GM18867 (cell line): ENCODE measurements at regions not wholly inside any gene's neighbourhood (a gene's known extent, or its start where the extent isn't known, plus 50 kb on each side); places are given as distances from the start of the nearest gene placed in this dataset.
"Not testable (repeated sequence)": the region's sequence is repeated elsewhere in the genome, so short reads cannot be mapped to it uniquely, and the experiment has no call there.

Experiments used
- ATAC-seq: cut with Tn5 transposase; IDR thresholded peaks from one replicate; pipeline ENCODE4 v1.9.1; 2021; ENCODE audit warnings: mild to moderate bottlenecking, moderate library complexity; ENCODE audit not compliant: unreplicated experiment

DNA sequence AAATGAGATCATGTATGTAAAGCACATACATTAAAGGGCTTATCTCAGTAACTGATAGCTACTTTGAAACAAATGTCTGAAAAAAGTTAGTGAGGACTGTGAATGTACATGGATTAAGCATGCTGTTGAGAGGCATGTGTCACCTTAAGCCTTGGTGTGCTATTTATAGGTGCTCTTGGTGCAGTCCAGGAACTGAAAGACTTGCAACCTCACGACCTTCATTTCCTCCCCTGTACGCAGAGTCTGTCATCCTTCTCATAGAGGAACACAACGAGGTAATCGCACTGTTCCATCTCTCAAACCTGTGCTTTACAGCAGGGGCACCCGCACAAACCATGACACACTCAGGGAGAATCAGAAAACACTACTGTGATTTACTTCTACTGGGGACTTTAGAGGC lies 65.6 kb downstream of the UFM1 start:
- ATAC-seq, result peak; percentile 99

DNA sequence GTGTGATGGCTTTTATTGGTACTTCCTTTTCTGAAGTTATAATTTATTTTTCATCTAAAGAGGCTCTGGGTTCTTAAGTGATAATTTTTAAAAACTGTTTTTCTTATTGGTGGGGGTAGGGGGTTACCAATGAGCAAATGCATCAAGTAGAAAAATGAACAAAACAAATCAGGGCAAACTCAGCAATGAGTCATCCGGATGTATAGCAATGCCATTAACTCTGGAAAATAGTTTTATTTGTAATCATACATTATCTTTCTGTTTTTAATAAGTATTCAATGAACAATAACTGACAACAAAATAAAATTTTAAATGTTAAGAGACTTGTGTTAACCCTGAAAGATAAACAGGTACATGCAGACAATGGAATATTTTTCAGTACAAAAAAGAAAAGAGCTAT lies 67.6 kb downstream of the UFM1 start:
- ATAC-seq, result no peak

DNA sequence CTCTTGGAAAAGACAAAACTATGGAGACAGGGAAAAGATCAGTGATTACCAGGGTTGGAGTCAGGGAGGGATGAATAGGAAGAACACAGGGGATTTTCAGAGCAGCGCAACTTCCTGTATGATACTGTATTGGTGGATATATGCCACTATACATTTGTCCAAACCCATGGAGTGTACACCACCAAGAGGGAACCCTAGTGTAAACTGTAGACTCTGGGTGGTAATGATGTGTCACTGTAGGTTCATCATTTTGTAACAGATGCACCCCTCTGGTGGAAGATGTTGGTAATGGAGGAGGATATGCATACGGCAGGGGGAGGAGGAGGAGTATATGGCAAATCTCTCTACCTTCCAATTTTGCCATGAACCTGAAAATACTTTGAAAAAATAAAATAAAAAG lies 68.1 kb downstream of the UFM1 start:
- ATAC-seq, result peak; percentile 46

DNA sequence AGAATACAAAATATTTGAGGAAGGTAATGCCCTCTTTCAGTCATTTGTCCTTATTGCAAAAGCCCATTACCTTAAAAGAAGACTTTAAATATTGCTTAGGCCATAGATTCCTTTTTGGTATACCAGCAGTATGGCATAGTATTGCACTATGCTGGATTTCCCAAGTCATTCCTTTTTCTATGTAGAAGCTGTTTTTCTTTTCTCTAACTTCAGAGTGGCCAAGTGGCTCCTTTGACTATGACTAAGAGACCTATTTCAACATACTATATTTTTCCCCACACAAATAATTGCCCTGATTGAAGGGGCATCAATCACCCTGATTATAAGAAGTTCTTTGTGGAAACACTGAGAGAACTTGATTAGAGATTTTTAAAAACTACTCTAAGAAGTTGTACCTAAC lies 68.6 kb downstream of the UFM1 start:
- ATAC-seq, result no peak

DNA sequence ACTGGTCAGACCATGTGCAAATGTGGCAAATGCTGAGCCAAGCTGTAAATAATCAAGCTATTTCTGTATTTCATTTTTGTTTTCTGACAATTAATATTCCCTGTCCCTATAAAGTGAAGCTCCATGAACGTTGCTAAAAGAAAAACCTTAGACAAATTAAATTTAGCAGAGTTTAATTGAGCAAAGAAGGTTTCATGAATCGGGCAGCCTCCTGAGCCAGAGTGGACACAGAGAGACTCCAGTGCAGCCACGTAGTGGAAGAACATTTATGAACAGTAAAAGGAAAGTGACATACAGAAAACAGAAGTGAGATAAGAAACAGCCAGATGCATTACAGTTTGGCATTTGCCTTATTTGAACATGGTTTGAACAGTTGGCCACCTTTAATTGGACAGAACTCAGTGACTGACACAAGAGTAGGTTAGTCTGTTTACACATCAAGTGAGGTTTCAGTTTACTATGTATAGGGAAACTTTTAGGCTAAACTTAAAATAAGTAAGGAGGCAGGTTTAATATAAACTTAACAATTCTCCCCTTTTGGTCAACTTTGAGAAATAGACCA lies 69.7 kb downstream of the UFM1 start:
- ATAC-seq, result peak; percentile 28

DNA sequence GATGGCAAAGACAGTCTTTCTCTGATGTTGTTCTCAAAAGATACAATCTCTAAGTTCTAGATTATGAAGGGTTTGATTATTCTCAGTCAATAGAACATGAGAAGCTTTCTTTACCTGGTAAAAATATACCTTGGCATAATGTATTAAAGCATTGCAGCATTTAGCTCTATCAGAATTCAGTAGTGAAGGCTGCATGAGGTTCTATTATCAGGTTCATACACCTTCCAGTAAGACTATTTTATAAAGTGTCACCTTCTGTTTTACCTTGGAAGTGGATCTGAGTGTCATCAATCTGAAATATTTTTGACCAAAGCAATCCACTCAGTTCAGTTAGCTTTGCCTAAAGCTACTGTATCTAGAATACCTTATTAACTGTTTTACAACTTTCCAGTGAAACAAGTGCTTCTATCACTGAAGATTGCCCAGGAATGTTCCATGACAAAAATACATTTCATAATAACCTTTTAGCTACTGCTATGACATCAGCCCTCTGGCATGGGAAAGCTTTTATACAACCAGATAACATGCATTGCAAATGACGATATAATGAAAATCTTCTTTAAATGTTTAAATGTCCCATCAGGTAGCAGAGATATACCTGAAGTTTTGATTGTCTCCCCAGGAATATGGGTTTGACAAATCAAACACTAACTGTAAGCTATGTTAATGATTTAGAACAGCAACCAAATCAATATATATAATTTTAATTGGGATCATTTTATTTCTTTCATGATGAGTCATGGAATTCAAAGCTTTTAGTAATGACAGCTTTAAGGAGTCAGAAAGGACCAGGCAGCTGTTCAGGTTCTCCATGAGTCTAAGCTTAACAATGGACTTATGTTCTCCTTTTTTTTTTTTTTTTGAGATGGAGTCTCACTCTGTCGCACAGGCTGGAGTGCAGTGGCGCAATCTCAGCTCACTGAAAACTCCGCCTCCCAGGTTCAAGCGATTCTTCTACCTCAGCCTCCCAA lies 72.2 kb downstream of the UFM1 start:
- ATAC-seq, result no peak

DNA sequence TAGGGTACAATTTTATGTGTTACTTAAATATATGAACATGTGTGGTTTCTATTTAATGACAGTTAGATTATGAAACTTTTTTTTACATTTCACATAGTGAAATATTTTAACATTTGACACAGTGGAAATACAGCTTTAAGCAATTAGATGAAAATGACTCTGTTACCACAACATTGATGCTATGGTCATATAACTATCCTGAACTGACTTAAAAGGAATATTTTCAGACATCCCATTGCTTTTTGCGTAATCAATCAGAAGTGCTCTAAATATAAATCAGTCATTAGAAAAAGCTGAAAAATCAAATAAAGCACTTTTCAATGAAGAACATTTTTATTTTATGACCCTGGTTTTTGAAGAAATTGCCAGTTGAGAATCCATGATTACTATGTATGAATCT lies 80.3 kb downstream of the UFM1 start:
- ATAC-seq, result no peak

DNA sequence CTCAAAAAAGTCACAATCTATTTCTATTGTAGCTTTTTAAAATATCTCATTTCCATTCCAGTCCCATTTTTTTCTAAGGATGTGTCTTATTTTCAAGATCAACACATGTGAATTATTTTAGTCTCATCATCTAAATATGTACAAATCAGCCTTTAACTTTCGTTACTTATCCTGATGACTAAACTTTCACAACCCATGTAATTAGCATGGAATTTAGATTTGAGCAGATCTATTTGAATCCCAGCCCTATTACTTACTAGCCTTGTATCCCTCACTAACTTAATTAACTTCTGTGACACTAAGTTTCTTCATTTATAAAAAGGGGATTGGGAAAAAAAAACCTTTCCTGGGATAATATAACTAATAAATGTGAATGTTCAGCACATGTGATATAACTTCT lies 81.1 kb downstream of the UFM1 start:
- no peak for ATAC-seq

DNA sequence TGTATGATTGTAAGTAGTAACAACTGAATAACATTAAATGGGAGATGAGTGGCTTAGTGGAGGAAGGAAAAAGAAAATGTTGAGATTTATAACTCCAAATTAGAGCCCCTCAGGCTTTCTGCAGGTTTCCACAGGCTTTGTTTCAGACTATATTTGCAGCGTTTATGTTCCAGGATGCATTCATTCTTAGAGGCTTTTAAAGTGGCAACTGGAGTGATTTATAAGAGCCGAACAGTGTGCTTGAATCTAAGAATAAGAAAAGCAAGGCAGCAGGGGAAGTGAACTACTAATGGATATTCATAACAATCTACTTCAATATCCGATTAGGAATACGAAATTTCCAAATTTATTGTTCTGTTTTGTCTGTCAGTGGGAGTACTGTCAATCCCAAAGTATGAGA lies 91.0 kb downstream of the UFM1 start:
- ATAC-seq, result no peak

DNA sequence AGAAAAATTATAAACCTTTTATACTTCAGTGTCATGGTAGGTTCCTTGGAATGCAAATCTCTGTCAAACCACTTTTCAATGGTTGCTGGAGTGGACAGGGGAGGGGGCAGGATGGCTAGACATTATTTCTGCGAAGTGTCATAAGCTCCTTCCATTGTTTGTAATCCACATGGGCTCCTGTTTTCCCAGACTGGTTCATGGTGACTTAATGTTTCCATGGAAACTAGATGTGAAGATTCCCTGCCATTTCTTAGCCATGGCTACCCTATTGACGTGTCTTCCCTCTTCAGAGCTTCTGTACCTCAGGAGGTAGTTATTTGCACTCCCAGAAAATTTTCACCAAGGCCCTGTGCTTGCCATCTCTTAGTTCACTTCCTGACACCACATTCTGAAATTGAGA lies 95.3 kb downstream of the UFM1 start:
- ATAC-seq, result no peak

DNA sequence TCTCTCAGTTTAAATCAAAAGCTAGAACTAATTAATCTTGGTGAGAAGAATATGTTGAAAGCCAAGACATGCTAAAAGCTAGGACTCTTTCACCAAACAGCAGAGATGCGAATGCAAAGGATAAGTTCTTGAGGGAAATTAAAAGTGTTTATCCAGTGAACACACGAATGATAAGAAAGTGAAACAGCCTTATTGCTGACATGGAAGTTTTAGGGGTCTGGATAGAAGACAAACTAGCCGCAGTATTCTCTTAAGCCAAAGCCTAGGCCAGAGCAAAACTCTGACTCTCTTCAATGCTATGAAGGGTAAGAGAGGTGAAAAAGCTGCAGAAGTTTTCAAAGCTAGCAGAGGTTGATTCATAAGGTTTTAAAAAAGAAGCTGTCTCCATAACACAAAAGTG lies 103.0 kb downstream of the UFM1 start:
- ATAC-seq, result no peak

DNA sequence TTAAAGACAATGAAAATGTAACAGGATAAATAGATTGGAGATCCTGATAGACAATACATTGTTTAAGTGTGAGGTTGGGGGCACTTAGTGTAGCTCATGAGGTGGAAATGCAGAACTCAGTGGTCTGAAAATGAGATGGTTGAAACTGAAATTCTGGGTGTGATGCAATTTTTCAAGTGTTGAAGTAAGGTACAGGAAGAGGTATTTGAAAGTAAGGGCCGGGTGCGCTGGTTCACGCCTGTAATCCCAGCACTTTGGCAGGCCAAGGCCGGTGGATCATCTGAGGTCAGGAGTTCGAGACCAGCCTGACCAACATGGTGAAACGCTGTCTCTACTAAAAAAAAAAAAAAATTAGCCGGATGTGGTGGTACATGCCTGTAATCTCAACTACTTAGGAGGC lies 113.0 kb downstream of the UFM1 start:
- peak; percentile 92 for ATAC-seq

DNA sequence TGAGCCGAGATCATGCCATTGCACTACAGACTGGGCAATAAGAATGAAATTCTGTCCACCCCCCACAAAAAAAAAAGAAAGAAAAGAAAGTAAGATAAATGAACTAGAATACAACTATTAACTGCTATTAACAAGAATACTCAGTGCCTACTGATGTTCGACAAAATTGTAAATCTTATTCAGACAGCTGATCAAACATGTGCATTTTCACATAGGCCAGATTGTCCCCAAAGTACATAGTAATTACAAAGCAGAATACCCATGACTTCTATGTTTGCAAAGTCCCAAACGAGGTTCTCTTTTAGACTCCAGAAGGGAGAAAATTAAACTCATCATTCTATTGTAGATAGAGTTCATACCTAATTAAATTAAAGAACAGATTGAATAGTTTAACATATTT lies 113.4 kb downstream of the UFM1 start:
- no peak for ATAC-seq

DNA sequence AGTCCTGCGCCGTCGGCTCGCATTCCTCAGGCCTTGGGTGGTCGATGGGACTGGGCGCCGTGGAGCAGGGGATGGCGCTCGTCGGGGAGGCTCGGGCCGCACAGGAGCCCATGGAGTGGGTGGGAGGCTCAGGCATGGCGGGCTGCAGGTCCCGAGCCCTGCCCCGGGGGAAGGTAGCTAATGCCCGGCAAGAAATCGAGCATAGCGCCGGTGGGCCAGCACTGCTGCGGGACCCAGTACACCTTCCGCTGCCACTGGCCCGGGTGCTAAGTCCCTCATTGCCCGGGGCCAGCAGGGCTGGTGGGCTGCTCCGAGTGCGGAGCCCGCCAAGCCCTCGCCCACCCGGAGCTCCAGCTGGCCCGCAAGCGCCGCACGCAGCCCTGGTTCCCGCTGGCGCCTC lies 122.8 kb downstream of the UFM1 start:
- not testable (repeated sequence) for ATAC-seq

DNA sequence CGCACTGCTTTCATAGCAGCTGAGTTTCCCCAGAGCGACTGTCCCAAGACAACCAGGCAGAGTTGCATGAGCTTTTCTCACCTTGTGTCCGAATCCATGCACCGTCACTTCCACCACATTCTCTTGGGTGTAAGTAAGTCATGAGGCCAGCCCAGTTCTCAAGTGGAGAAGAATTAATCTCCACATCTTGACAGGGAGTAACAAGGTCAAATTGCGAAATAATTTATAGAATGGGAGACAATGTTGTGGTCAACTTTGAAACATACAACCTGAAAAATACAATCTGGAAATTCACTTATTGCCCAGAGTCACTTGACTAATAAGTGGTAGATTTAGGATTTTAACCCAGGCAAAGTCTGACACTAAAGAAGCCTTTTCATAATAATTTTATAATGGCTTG lies 123.7 kb downstream of the UFM1 start:
- ATAC-seq, result no peak

DNA sequence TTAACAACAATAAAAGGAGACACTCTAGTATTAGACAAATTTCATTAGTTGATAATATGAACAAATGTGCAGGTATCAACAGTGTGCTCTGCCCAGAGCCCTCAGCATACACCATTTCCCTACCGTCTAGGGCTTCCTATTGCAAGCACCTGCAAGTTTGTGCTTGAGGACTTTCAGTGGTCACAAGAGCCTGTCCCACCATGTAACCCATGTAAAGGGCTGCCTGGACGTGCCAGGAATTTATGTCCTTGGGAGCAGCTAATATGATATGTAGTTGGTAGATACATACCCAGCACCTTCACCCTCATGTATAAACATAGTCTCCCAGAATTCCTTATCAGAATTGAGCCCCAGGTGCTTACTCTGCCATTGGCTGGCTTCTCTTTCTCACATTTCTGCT lies 128.0 kb downstream of the UFM1 start:
- no peak for ATAC-seq

DNA sequence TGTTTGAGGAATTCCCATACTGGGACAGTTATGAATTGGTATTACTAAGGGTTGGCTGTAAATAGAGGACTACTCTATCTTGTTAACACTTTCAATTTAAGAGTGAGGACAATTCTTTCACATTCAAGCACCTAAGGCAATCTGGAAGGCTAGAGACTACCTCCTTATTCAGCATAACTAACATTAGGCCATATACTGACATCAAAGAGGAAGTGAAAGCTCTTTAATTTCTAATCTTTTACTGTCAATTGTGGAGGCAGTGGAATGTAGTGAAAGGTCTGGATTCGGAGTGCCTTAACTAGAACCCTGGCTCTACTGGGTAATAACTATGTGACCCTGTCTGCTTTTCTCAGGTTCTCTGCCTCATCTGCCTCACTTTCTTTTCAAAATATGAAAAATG lies 134.0 kb downstream of the UFM1 start:
- no peak for ATAC-seq

DNA sequence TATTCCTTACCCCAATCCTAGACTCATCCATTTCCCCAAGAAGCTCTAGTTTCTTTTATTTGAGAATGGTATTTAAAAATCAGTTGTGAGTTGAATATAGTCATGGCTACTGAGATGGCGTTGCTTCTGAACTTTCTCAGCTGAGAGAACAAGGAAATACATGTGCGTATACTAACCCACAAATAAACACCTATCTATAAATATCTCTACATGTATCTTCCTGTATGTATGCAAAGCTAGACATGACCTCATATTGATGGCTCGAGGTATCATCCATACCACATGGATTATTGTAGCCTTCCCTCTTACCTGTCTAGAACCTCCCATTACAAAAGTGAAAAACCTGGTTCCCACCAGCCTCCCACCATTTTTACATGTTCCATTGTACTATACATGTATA lies 141.0 kb downstream of the UFM1 start:
- ATAC-seq, result no peak

DNA sequence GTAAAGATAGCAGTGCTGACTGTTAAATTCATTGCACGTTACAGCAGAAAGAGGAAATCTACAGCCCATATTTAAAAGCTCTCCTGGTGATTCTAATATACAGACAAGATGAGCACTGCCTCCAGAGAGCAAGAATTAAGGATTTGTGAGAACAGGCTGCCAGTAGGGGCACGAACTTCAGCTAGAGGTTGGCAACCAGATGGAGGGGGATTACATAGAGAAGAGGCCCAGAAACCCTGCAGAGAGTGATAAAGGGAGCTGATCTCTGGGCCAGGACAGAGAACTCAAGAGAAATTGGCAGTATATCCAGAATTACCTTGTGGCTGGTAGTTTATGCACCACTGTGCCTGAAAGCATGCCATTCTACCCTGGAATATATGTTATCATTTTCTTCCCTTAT lies 144.8 kb downstream of the UFM1 start:
- no peak for ATAC-seq

DNA sequence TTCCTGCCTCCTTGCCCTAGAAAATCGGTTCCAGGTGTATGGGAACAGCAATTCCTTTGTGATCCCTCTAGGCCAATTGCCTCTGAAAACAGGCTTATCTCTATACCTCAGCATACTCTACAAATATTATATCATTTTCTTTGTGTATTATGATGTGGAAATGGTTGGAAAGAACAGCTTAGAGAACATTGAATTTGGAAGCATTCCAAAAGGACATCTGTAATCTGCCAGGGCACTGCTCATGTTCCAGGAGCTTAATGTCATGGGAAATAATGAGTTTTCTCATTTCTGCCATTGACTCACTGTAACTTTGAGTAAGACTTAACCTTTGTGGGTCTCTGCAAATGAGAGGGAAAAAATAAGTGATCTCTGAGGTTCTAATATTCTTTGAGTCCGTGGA lies 147.3 kb downstream of the UFM1 start:
- ATAC-seq, result no peak

DNA sequence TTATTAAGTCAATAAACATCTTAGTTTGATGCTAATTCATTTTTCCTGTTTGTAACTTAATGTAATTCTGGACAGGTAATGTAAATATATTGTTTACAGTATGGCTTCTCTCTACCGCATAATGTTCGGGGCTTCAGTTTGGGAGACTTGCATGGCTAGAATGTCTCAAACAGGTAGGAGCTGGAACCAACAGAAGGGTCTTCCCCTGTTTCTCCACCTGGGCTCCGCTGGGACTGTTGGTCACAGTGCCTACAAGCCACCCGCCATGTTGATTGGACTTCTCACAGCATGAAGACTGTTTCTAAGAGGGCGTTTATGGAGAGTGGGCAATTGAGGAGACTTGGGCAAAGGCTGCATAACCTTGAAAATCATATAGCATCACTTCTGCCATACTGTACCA lies 148.6 kb downstream of the UFM1 start:
- ATAC-seq, result no peak

DNA sequence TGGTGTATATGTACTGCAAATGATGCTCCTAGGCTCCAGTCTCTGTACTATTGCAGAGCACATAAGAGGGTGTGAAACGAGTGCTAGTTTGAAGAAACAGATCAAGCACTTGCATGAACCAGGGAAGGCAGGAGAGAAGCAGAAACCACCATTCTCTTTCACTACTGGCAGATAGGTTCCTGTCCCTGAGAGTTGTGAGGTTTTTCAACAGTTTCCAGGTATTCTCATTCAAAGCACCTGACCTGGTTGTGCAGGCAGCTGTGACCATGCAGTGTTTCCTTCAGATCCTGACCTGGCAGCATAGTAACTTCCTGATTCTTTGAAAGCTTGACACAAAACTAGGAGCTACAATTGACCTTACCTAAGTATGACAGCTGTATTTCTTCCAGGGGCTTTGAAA lies 164.9 kb downstream of the UFM1 start:
- peak; percentile 53 for ATAC-seq

DNA sequence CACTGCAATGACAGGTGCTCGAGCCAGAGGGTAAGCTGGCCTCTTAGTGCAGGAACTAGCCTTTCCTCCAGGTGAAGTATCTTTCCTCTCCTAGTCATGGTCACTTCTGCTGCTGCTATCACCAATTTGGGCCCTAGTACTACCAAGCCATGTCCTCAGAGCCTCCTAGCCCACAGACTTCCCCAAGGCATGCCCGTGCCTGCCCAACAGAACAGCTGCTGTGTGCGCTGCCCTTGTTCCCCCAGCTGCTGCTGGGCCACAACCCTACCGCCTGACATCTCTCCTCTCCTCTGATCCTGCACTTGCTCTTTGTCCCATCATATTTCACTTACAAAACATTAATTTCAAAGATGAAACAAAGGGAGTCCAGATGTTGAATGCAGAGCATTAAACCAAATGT lies 168.5 kb upstream of the FREM2 start:
- ATAC-seq, result no peak
